ENCODE measurements at regions not wholly inside any gene's neighbourhood (a gene's known extent, or its start where the extent isn't known, plus 50 kb on each side); places are given as distances from the start of the nearest gene placed in this dataset.

DNA sequence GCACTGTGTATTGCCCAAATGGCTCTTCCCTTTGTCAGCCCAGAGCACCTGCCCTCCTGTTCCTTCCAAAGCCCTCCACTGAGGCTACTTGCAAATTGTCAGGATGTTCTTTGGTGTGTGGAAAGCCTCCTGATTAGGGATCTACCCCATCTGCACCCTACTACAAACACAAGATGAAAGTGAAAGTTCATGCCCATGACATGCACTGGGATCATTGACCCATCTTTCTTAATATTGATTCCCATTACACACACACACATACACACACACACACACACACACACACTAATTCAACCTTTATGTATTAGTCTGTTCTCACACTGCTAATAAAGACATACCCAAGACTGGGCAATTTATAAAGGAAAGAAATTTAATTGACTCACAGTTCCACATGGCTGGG, 213.7 kb upstream of the IGFBP3 start:
- H3K18ac ChIP-seq (ENCODE audit: extremely low read depth, low read length): no peak overlapping the region
- H3K23me2 ChIP-seq (ENCODE audit: low read depth, low read length): no peaks in the 10 kb centered on the region; the same call in 1 of the 2 replicates
- H3K79me2 ChIP-seq (ENCODE audit: control insufficient read depth in 1 of 2, insufficient read depth in 2 of 2, low read length in 2 of 2): no peaks in the 10 kb centered on the region
- no peak overlapping the region for H3K56ac ChIP-seq (replicated peaks; ENCODE audit: insufficient read length, low read depth, low read length)
- no peaks in the 10 kb centered on the region for H3K36me3 ChIP-seq (ENCODE audit: control insufficient read depth in 2 of 4, insufficient read depth in 4 of 4, low read length in 3 of 4)
- H3K14ac ChIP-seq (ENCODE audit: insufficient read length): no peak overlapping the region
- H2BK12ac ChIP-seq (ENCODE audit: low read depth, low read length): no peak overlapping the region
- H3K4me1 ChIP-seq (replicated peaks in 1 of 4; ENCODE audit: control insufficient read depth in 3 of 4, insufficient read depth in 4 of 4, low read length in 3 of 4): peaks cover 0 to 2% (median 0%) of the 10 kb centered on the region in 4 experiments; a peak in 2 of 7 replicates
- no peak overlapping the region for H3K9ac ChIP-seq (replicated peaks in 1 of 4; ENCODE audit: extremely low read depth in 1 of 4, low read depth in 3 of 4, low read length in 3 of 4)
- no peak overlapping the region for H3K23ac ChIP-seq (ENCODE audit: insufficient read length)
- no peaks in the 10 kb centered on the region for H3K79me1 ChIP-seq (ENCODE audit: low read depth, low read length)
- no peak overlapping the region for H3K27ac ChIP-seq (ENCODE audit: low read depth, low read length)
- H3K27me3 ChIP-seq (replicated peaks in 1 of 4; ENCODE audit: control insufficient read depth in 3 of 4, extremely low read depth in 1 of 4, insufficient read depth in 3 of 4, low read length in 3 of 4): no peaks in the 10 kb centered on the region
- no peak overlapping the region for H3K4ac ChIP-seq (replicated peaks; ENCODE audit: insufficient read length, low read depth, low read length)
- no peak overlapping the region for H2BK20ac ChIP-seq (ENCODE audit: low read length)
- no peak overlapping the region for H2AK5ac ChIP-seq (ENCODE audit: low read depth, low read length)
- no peak overlapping the region for H4K8ac ChIP-seq (ENCODE audit: extremely low read depth, insufficient read depth, low read length)
- no peak overlapping the region for H2BK15ac ChIP-seq (ENCODE audit: low read length)
- CTCF ChIA-PET (ENCODE audit: partially characterized antibody): interaction anchor here (0.5 kb wide), 1 partner anchor 1181 kb away, joined by 4 read pairs; no protein-coding TSS in a partner anchor
- no peak overlapping the region for H2BK120ac ChIP-seq (replicated peaks; ENCODE audit: low read depth, low read length)
- H4K5ac ChIP-seq (ENCODE audit: insufficient read length, low read depth, low read length): no peak overlapping the region
- H2AFZ ChIP-seq (ENCODE audit: low read length): no peak overlapping the region
- no peak overlapping the region for H3K4me3 ChIP-seq (ENCODE audit: extremely low read depth in 1 of 4, insufficient read depth in 2 of 4, low read depth in 3 of 4, low read length in 4 of 4)
- DNase-seq (ENCODE audit: low read depth in 1 of 2, low spot score in 2 of 2): no peak
- H4K91ac ChIP-seq (replicated peaks; ENCODE audit: insufficient read length, low read length): no peak overlapping the region
- H2BK5ac ChIP-seq (ENCODE audit: low read depth, low read length): no peak overlapping the region
- H4K20me1 ChIP-seq (replicated peaks in 1 of 2; ENCODE audit: control insufficient read depth in 1 of 2, insufficient read depth in 2 of 2, low read length in 2 of 2): no peaks in the 10 kb centered on the region
- POLR2A ChIA-PET (ENCODE audit: partially characterized antibody): no interaction called here
- no peak overlapping the region for H3K4me2 ChIP-seq (ENCODE audit: insufficient read depth in 1 of 2, low read depth in 2 of 2, low read length in 2 of 2)
- no peaks in the 10 kb centered on the region for H3K9me3 ChIP-seq (ENCODE audit: insufficient read depth in 2 of 2, low read depth in 1 of 2, low read length in 1 of 2)
- no peak for FAIRE-seq
- TF ChIP-seq RBBP5 (IDR thresholded peaks at IDR 0.05; ENCODE audit: borderline replicate concordance, low read depth, low read length): no peak
- TF ChIP-seq EP300 (IDR thresholded peaks at IDR 0.05; ENCODE audit: borderline replicate concordance in 1 of 2, low read depth in 2 of 2, low read length in 2 of 2): no peak
- TF ChIP-seq PHF8 (conservative IDR thresholded peaks at IDR 0.05; ENCODE audit: low read depth, low read length): no peak
- TF ChIP-seq RFX5 (IDR thresholded peaks at IDR 0.05; ENCODE audit: borderline replicate concordance, low read depth, low read length): no peak
- no peak for TF ChIP-seq FOSL1 (IDR thresholded peaks at IDR 0.05; ENCODE audit: insufficient read depth, low read depth, low read length)
- no peak for TF ChIP-seq GABPA (IDR thresholded peaks at IDR 0.05; ENCODE audit: borderline replicate concordance, insufficient read depth, low read length)
- no peak for TF ChIP-seq SUZ12 (IDR thresholded peaks at IDR 0.05; ENCODE audit: low read length)
- TF ChIP-seq TAF1 (IDR thresholded peaks at IDR 0.05; ENCODE audit: low read depth, low read length): no peak
- TF ChIP-seq, protein P1, sequence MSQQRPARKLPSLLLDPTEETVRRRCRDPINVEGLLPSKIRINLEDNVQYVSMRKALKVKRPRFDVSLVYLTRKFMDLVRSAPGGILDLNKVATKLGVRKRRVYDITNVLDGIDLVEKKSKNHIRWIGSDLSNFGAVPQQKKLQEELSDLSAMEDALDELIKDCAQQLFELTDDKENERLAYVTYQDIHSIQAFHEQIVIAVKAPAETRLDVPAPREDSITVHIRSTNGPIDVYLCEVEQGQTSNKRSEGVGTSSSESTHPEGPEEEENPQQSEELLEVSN (IDR thresholded peaks at IDR 0.05): no peak
- TF ChIP-seq KDM4A (IDR thresholded peaks at IDR 0.05; ENCODE audit: low read depth, low read length, severe bottlenecking): no peak
- no peak for TF ChIP-seq CBX5 (IDR thresholded peaks at IDR 0.05; ENCODE audit: low read depth, low read length)
- TF ChIP-seq CEBPB (IDR thresholded peaks at IDR 0.05; ENCODE audit: low read depth, low read length): no peak
- no peak for TF ChIP-seq KDM1A (IDR thresholded peaks at IDR 0.05; ENCODE audit: borderline replicate concordance, low read length)
- TF ChIP-seq SP2 (IDR thresholded peaks at IDR 0.05; ENCODE audit: low read length): no peak
- no peak for TF ChIP-seq TEAD4 (IDR thresholded peaks at IDR 0.05; ENCODE audit: low read depth, low read length)
- no peak for TF ChIP-seq KDM5A (IDR thresholded peaks at IDR 0.05; ENCODE audit: low read length)

Measured in H1 (cell line).